HT-29 (cell line): ENCODE measurements at regions not wholly inside any gene's neighbourhood (a gene's known extent, or its start where the extent isn't known, plus 50 kb on each side); places are given as distances from the start of the nearest gene placed in this dataset.
"Not testable (repeated sequence)": the region's sequence is repeated elsewhere in the genome, so short reads cannot be mapped to it uniquely, and the experiment has no call there.

ENCODE experiments used
- DNase-seq: peaks from one replicate; pipeline ENCODE4 v3.0.0-alpha.2; 2015; ENCODE audit warnings: low spot score

- DNase-seq, result not testable (repeated sequence)
Observed at GRCh38 chrX:76774912-76775311, 347.4 kb downstream of the MAGEE1 start.

DNA sequence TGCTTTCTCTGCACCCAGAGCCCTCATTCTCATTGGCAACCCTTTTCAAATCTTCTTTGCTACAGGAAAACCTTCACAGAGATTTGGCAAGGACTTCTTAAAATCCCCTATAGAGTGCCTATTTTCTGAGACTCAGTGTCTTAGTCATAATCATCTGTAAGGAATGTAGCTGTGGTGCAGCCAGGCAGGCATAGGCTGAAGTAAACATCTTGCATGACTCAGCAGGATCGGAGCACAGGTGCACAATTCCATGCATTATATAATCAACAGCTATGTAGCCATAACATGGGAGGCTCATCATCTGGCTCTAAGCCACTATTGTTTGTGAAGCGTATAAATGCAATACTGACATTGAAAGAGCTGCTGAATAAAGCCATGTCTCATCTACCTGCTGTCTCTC lies 368.8 kb downstream of the MAGEE1 start:
- DNase-seq, result no peak

DNA sequence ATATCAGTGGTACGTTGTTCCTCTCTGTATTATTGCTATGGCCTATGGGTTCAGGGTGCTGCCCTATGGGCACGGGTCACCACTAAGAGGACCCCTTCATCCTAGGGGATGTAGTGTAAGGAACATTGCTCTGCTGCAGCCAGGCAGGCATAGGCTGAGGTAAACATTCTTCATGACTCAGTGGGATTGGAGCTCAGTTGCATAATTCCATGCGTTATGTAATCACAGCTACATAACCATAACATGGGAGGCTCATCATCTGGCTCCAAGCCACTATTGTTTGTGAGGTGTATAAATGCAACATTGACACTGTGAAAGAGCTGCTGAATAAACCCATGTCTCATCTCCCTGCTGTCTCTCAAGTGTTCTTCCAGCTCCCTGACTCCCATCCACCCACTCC lies 375.2 kb downstream of the MAGEE1 start:
- DNase-seq, result no peak

DNA sequence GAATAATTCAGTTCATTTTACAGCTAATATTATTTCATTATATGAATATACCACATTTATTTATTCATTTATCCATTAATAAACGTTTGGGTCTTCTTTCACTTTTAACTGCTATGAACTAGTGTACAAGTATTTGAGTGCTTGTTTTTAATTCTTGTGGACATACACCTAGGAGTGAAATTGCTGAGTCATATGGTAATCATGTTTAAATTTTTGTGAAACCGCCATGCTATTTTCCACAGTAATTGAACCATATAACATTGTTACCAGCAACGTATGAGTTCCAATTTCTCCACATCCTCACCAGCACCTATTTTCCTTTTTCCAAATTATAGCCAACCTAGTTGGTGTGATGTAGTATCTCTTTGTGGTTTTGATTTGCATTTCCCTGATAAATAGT lies 388.2 kb downstream of the MAGEE1 start:
- no peak for DNase-seq

DNA sequence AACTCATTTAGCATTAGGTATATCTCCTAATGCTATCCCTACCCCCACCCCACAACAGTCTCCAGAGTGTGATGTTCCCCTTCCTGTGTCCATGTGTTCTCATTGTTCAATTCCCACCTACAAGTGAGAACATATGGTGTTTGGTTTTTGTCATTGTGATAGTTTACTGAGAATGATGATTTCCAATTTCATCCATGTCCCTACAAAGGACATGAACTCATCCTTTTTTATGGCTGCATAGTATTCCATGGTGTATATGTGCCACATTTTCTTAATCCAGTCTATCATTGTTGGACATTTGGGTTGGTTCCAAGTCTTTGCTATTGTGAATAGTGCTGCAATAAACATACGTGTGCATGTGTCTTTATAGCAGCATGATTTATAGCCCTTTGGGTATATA lies 389.8 kb downstream of the MAGEE1 start:
- DNase-seq, result not testable (repeated sequence)

DNA sequence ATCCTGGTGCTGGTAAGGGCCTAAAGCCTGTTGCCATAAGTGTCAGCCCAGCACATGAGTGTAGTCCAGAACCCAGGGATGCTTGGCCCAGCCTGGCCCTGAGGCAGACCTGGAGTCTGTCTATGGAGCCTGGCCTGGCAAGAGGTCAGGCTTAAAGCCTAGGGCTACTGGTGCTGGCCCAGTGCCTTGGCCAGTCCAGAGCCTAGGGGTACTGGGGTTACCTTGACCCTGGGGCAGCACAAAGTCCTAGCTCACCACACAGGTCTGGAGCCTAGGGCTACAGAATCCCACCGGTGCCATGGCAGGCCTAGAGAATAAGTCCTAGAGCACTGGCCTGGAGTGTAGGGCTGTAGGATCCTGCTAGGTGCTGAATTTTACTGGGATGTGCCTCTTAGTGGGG lies 393.8 kb downstream of the MAGEE1 start:
- no peak for DNase-seq

DNA sequence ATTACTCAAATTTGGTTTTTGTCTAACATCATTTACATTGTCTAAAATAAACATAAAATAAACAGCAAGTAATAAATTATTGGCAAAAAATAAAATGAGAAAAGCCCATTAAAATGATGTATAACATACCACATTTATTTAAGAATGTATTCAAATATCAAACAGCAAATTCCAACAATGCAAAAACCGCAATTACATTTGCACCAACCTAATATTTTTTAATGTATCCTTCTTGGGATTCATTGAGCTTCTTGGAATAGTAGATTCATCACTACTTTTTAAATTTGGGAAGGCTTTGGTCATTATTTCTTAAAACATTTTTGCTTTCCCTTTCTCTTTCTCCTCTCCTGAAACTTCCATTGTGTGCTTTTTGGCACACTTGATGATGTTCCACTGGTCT lies 400.2 kb downstream of the MAGEE1 start:
- DNase-seq, result no peak

GRCh38 chrX:76840902-76841301 lies 413.4 kb downstream of the MAGEE1 start:
- DNase-seq, result not testable (repeated sequence)

DNA sequence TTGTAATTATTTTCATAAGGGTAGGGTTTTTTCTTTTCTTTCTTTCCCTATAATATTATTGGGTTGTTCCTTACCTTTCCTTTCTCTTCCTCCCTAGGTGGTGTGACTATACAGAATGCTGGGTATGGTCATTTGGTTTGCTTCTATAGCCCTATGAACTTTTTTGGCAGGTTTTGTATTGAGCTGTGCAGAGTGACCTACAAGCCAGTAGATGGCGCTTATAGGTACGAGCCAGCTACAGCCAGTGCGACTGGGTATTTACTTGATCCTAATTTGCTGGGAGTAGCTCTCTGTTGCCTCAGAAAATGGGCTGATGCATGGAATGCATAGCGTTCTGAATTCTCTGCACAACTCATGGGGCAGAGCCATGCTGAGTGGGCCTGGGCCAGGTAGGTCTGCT lies 423.3 kb downstream of the MAGEE1 start:
- no peak for DNase-seq

DNA sequence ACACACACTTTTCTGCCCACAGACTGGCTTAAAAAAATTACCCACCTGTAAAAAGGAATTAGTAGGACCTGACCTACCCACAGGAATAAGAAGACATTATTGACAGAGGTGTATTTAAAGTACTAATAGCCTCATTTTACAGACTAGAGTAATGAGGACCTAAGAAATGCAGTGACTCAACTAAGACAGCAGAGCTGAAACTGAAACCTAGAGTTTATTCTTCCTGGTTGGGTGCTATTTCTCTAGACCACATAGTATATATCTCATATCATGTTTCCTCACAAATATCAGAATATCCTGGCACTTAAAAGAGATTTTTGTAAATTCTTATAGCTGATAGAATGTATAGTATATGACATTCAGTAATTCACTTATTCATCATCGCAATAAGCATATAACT lies 435.0 kb downstream of the MAGEE1 start:
- DNase-seq, result no peak

DNA sequence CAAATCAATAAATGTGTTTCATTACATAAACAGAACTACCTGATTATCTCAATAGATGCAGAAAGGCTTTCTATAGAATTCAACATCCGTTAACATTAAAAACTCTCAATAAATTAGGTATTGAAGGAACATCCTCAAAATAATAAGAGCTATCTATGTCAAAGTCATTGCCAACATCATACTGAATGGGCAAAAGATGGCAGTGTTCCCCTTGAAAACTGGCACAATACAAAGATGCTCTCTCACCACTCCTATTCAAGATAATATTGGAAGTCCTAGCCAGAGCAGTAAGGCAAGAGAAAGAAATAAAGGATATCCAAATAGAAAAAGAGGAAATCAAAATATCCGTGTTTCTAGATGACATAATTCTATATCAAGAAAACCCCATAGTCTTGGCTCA lies 466.4 kb downstream of the MAGEE1 start:
- peak; percentile 5 for DNase-seq

DNA sequence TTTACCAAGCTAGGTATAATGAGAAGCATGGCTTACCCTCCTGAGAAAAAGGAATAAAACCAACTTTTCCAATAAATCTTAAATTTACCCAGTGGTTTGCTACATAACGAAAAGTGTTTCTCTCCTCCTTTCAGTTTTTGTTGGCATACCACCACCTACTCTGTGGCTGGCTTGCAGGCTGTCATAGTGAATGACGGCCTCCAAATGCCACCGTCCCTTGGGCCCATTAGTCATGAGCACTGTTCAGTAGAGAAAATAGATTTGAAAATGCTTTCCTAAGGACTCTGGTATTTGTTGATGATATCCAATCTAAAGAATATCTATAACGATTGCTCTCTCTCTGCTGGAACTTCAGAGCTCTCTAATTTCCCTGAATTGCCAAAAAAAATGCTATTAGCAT lies 488.3 kb downstream of the MAGEE1 start:
- DNase-seq, result no peak

DNA sequence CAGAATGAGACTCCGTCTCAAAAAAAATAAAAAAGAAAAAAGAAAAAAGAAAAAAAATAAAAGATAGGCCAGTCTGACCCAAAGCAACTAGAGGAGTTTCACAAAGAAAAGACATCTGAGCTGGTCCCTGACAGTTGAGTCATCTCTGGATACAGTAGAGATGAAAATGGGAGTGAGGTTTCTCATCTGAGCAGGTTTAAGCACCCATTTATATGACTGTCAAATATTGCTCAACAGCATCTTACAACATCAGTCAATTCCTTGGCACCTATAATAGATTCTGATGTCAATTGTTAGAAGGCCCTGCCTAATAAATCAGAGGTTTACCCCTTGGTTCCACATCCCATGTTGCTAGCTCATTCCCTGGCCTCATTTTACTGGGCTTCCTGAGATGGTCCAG lies 490.5 kb downstream of the MAGEE1 start:
- DNase-seq, result no peak

DNA sequence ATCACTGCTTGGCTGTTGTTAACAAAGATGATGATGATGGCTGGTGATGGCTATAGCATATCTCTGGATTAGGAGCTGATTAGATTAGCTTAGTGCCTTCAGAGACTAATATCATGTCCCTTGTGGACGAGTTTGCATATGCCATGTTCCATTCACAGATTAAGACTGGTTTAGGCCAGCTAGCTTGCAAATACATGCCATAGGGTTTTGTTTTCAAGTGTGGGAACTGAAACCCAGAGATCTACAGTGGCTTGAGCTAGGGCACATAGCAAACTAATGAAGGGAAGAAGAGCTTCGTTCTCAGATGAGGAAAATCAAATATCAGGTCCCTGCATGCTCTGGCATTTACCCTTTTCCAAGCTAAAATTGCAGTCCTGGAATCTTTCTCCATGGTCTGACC lies 492.3 kb downstream of the MAGEE1 start:
- no peak for DNase-seq

DNA sequence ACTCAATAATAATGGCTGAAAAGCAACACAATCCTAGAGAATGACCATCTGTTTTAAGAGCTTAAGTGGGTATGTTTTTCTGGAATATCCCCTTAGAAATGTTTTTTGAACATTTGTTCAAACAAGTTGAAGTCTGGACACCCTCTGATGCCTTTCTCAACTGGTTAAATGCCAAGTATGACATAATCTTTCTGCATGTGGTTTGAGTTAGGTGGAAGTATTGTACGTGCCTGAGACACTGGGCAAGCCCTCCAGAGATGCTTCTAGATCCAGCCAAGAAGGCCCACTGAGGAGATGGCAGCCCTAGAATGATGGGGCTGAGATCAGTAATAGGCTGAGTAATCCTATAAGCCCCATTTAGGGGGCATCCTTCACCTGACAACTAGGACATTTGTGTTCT lies 493.1 kb downstream of the MAGEE1 start:
- DNase-seq, result no peak

DNA sequence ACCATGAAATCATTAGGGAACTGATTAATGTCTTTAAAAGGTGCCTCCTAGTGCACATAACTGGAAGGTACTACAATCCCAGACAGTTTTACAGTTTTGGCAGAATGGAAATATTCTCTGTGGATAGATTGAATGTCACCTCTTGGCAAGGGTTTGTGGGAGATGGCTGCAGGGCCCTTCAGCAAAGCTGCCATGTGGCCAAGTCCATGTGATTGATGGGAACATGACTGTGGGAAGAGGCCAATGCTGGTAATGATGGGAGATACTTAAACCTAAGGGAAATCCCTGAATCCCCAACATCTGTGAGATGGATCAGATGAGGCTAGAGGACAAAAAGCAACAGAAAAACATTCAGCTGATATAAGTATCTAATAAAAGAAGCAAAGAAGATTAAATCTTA lies 493.7 kb downstream of the MAGEE1 start:
- no peak for DNase-seq

GRCh38 chrX:76922100-76922499 lies 494.6 kb downstream of the MAGEE1 start:
- DNase-seq, result no peak

GRCh38 chrX:76924616-76925015 lies 497.1 kb downstream of the MAGEE1 start:
- DNase-seq, result not testable (repeated sequence)

DNA sequence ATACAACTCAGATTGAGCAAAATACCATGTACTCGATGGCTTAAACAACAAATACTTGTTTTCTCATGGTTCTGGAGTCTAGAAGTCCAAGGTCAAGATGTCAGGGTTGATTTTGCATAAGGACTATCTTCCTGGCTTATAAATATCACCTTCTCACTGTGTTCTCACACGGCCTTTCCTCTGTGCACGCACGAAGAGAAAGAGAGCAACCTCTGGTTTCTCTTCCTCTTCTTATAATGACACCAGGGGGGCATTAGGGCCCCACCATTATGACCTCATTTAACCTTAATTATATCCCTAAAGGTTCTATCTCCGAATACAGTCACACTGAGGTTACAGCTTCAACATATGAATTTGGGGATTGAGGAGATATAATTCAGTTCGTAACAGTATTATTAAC lies 504.0 kb downstream of the MAGEE1 start:
- DNase-seq, result no peak

DNA sequence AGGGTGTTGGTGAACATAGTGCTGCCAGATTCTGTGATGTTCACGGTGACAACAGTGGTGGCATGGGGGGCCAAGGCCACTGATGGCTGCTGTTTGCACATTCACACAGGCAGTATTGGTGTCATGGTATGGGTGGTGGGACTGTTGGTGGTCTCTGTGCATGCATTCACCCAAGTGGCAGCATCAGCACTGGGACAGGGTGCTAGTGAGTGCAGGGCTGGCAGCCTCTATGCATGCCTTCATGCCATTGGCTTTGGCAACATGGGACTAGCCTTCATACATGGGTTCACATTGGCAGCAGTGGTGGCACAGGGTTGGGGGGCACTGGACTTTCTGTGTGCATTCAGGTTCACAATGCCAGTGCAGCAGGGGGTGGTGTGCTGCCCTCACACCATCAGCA lies 489.7 kb upstream of the FGF16 start:
- no peak for DNase-seq

DNA sequence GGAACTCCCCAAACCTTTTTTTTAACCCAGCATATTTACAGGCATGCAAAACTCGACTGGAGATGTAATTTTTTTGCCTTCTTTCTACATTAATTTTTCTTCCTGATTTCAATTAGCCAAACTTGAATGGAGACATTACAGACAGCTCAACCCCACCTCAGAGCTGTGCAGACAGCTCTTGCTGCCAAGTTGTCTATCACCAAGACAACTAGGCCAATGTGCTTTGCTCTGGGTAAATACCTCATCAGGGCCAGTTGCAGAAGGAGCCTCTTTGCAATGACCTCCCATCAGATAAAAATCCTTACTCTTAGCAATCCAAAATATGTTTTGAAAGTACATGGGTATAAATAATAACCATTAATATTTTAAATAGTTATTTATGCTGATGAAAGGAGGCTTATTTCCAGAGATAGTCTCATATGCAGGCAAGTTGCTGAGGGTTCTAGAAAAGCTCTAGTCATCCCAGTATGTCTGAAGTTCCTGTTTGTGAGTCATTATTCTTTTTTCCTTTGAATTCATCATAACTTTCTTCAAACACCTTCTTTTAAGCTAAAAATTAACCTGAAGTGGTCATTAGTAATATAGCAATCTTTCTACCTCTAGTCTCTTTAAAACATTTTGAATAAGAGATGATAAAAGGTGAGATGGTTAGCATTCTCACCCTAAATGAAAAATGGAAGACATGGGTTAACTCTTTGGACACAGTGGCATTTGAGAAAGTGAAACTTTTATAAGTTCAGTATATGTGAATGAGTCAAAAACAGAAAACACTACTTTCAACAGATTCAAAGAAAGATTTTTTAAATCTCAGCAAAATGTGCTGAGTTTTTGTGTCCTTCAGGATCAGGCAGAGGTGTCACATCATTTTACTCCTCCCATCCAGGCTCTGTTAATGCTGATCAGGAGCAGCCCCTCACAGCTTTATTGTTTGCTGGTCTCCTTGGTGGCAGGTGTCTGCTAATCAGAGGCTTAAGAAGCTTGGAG lies 475.5 kb upstream of the FGF16 start:
- no peak for DNase-seq

DNA sequence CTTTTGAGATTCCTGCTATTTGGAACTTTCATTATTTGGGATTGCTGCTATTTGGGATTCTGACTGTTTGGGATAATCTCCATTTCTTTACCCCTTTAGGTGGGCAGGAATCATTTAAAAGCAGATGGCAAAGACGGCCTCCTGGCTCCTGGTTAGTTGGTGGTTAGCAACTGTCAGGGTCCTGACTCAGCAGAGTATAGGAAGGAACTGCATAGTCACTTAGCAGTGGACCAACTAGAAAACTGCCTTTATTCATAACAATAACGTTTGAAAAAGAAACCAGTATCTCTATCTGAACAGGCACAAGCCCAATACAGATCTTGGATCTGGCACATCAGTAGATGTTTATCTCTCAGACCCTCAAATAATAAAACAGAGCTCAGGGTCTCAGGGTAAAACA lies 469.7 kb upstream of the FGF16 start:
- no peak for DNase-seq

GRCh38 chrX:76987381-76987780 lies 459.8 kb upstream of the FGF16 start:
- DNase-seq, result no peak

GRCh38 chrX:76996641-76997040 lies 450.5 kb upstream of the FGF16 start:
- DNase-seq, result no peak
